Fibroblast of lung (primary cell): ENCODE measurements at regions not wholly inside any gene's neighbourhood (a gene's known extent, or its start where the extent isn't known, plus 50 kb on each side); places are given as distances from the start of the nearest gene placed in this dataset.

Experiments
- DNase-seq, 2 donors: peaks; one replicate each; pipeline versions ENCODE4 v3.0.0 to v3.0.0-alpha.2; 2010; ENCODE audit warnings: low read depth in 2 of 2
- H2AFZ ChIP-seq: 2 replicates; pipeline ENCODE4 v1.5.1; 2012; ENCODE audit warnings: low read length, control low read depth, inconsistent platforms
- H3K27ac ChIP-seq: 2 replicates; pipeline ENCODE4 v1.5.1; 2011; ENCODE audit warnings: low read length, control low read depth; ENCODE audit not compliant: insufficient read depth
- H3K27me3 ChIP-seq: 2 replicates; pipeline ENCODE4 v1.5.1; 2011; ENCODE audit warnings: mild to moderate bottlenecking, low read length; ENCODE audit not compliant: control insufficient read depth, insufficient read depth
- H3K36me3 ChIP-seq: 2 replicates; pipeline ENCODE4 v1.5.1; 2011; ENCODE audit warnings: low read length; ENCODE audit not compliant: control insufficient read depth, insufficient read depth
- H3K4me1 ChIP-seq: 2 replicates; pipeline ENCODE4 v1.5.1; 2011; ENCODE audit warnings: low read length; ENCODE audit not compliant: control insufficient read depth, insufficient read depth; ENCODE audit errors: extremely low read depth
- H3K4me2 ChIP-seq: 2 replicates; pipeline ENCODE4 v1.5.1; 2011; ENCODE audit warnings: low read length, control low read depth; ENCODE audit not compliant: insufficient read depth; ENCODE audit errors: extremely low read depth
- H3K4me3 ChIP-seq, 4 experiments: fragments of 200-600 bp in 1 of 4; sonication (generic) in 1 of 4; replicated peaks in 1 of 4; 2 replicates each; pipeline ENCODE4 v1.5.1; 2011 to 2016; ENCODE audit warnings: low read length in 4 of 4, low read depth in 3 of 4, mild to moderate bottlenecking in 3 of 4, control low read depth in 2 of 4, inconsistent platforms in 1 of 4, mixed read lengths in 1 of 4; ENCODE audit not compliant: insufficient read depth in 1 of 4; ENCODE audit errors: control extremely low read depth in 1 of 4
- H3K79me2 ChIP-seq: 2 replicates; pipeline ENCODE4 v1.5.1; 2012; ENCODE audit warnings: mild to moderate bottlenecking, low read length, inconsistent platforms; ENCODE audit not compliant: control insufficient read depth, insufficient read depth
- H3K9ac ChIP-seq: 2 replicates; pipeline ENCODE4 v1.5.1; 2011; ENCODE audit warnings: mild to moderate bottlenecking, low read length, control low read depth; ENCODE audit not compliant: insufficient read depth
- H3K9me3 ChIP-seq: 2 replicates; pipeline ENCODE4 v1.5.1; 2012; ENCODE audit warnings: low read depth, low read length; ENCODE audit not compliant: control insufficient read depth, insufficient read depth
- H4K20me1 ChIP-seq: 2 replicates; pipeline ENCODE4 v1.5.1; 2011; ENCODE audit warnings: low read length; ENCODE audit not compliant: control insufficient read depth, insufficient read depth; ENCODE audit errors: extremely low read depth
- CTCF ChIP-seq, 2 donors: IDR thresholded peaks in 1 of 2; conservative IDR thresholded peaks in 1 of 2; 1 replicate in 1 of 2; 2 replicates in 1 of 2; pipeline ENCODE4 v1.5.1; 2011 to 2012; ENCODE audit warnings: low read length in 2 of 2, control low read depth in 1 of 2, inconsistent platforms in 1 of 2, low read depth in 1 of 2, mild to moderate bottlenecking in 1 of 2
- EZH2 ChIP-seq: IDR thresholded peaks from 2 replicates; pipeline ENCODE4 v1.5.1; 2012; ENCODE audit warnings: low read length, control low read depth, mild to moderate bottlenecking; ENCODE audit errors: missing control alignments

- H3K9ac ChIP-seq = no peak overlapping the region
- H3K27ac ChIP-seq = no peak overlapping the region
- H3K4me1 ChIP-seq = no peaks in the 10 kb centered on the region
- no peak overlapping the region for H3K4me2 ChIP-seq
- no peaks in the 10 kb centered on the region for H3K36me3 ChIP-seq
- H3K27me3 ChIP-seq = no peaks in the 10 kb centered on the region
- H3K9me3 ChIP-seq = no peaks in the 10 kb centered on the region
- H4K20me1 ChIP-seq = no peaks in the 10 kb centered on the region
- H3K4me3 ChIP-seq = no peak overlapping the region
- no peak for DNase-seq
- no peaks in the 10 kb centered on the region for H3K79me2 ChIP-seq
- TF ChIP-seq EZH2 (no peak), CTCF (conservative IDR thresholded peaks at IDR 0.05 in 1 of 2, IDR thresholded peaks at IDR 0.05 in 1 of 2; ENCODE audit: low read depth in 1 of 2, low read length in 2 of 2) (no peak)
- no peak overlapping the region for H2AFZ ChIP-seq
Measured at GRCh38 chr4:84342161-84342560, 156.9 kb downstream of the NKX6-1 start.

- no peaks in the 10 kb centered on the region for H3K27me3 ChIP-seq
- H2AFZ ChIP-seq = no peak overlapping the region
- no peak for DNase-seq
- no peaks in the 10 kb centered on the region for H3K4me1 ChIP-seq
- no peaks in the 10 kb centered on the region for H3K36me3 ChIP-seq
- no peak overlapping the region for H3K27ac ChIP-seq
- no peak for TF ChIP-seq CTCF (conservative IDR thresholded peaks at IDR 0.05 in 1 of 2, IDR thresholded peaks at IDR 0.05 in 1 of 2; ENCODE audit: low read depth in 1 of 2, low read length in 2 of 2)
- no peak for TF ChIP-seq EZH2
- H3K9me3 ChIP-seq = no peaks in the 10 kb centered on the region
- H3K79me2 ChIP-seq = no peaks in the 10 kb centered on the region
- H4K20me1 ChIP-seq = no peaks in the 10 kb centered on the region
- H3K4me3 ChIP-seq = no peak overlapping the region
- no peak overlapping the region for H3K4me2 ChIP-seq
- H3K9ac ChIP-seq = no peak overlapping the region
Measured at GRCh38 chr4:84341559-84341958, 157.5 kb downstream of the NKX6-1 start.

- no peak overlapping the region for H3K4me3 ChIP-seq
- H3K27me3 ChIP-seq = no peaks in the 10 kb centered on the region
- H2AFZ ChIP-seq = no peak overlapping the region
- no peaks in the 10 kb centered on the region for H3K79me2 ChIP-seq
- H3K36me3 ChIP-seq = no peaks in the 10 kb centered on the region
- no peak overlapping the region for H3K27ac ChIP-seq
- no peaks in the 10 kb centered on the region for H4K20me1 ChIP-seq
- DNase-seq = no peak
- H3K4me2 ChIP-seq = no peak overlapping the region
- no peaks in the 10 kb centered on the region for H3K9me3 ChIP-seq
- H3K4me1 ChIP-seq = no peaks in the 10 kb centered on the region
- H3K9ac ChIP-seq = no peak overlapping the region
- no peak for TF ChIP-seq CTCF (conservative IDR thresholded peaks at IDR 0.05 in 1 of 2, IDR thresholded peaks at IDR 0.05 in 1 of 2; ENCODE audit: low read depth in 1 of 2, low read length in 2 of 2)
- TF ChIP-seq EZH2 = no peak
Measured at GRCh38 chr4:84338367-84338766, 160.7 kb downstream of the NKX6-1 start.
